ENCODE measurements at regions not wholly inside any gene's neighbourhood (a gene's known extent, or its start where the extent isn't known, plus 50 kb on each side); places are given as distances from the start of the nearest gene placed in this dataset.

- Histone ChIP-seq H3K9me3 (no peaks in the 10 kb centered on the region), H3K36me3 (no peaks in the 10 kb centered on the region), H3K4me3 (no peak overlapping the region), H3K27me3 (replicated peaks in 1 of 7) (no peaks in the 10 kb centered on the region), H3K27ac (no peak overlapping the region), H3K4me1 (peaks cover 0 to 6% (median 0%) of the 10 kb centered on the region in 6 donors)
- TF ChIP-seq, protein P1, sequence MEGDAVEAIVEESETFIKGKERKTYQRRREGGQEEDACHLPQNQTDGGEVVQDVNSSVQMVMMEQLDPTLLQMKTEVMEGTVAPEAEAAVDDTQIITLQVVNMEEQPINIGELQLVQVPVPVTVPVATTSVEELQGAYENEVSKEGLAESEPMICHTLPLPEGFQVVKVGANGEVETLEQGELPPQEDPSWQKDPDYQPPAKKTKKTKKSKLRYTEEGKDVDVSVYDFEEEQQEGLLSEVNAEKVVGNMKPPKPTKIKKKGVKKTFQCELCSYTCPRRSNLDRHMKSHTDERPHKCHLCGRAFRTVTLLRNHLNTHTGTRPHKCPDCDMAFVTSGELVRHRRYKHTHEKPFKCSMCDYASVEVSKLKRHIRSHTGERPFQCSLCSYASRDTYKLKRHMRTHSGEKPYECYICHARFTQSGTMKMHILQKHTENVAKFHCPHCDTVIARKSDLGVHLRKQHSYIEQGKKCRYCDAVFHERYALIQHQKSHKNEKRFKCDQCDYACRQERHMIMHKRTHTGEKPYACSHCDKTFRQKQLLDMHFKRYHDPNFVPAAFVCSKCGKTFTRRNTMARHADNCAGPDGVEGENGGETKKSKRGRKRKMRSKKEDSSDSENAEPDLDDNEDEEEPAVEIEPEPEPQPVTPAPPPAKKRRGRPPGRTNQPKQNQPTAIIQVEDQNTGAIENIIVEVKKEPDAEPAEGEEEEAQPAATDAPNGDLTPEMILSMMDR (IDR thresholded peaks at IDR 0.05 in 8 of 11, conservative IDR thresholded peaks at IDR 0.05 in 3 of 11), result no peak
- TF ChIP-seq POLR2A (IDR thresholded peaks at IDR 0.05) (no peak), POLR2AphosphoS5 (IDR thresholded peaks at IDR 0.05) (no peak)
- intact Hi-C loops (cut with DNase I; ENCODE audit: low total_unique reads), result no loop called here
- 55 to 79% (median 68%) methylated on average over 6 of the region's 6 CpGs for WGBS, 5 donors
- no peak for DNase-seq
Measured at GRCh38 chr2:221267773-221268425, 304.2 kb downstream of the EPHA4 start.

DNA sequence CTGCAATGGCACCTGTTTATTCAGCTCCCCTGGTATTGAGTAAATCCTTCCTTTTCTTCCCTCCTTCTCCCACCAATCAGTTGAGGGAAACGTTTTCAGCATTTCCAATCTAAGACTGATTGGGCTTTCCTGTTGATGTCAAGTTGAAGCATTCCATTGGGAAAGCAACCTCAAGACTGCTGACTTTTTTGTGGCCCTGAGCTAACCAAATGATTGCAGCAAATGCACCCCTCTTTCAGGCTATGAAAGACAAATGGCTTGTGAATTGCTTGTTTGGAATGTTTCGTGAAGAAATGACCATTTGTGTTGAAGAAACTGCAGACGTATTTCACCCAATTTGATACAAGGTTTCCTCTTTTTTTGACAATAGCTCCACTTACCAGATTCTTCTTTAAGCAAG is 303.5 kb downstream of the EPHA4 start:
- no peaks in the 10 kb centered on the region for H3K9me3 ChIP-seq
- TF ChIP-seq POLR2AphosphoS5 (IDR thresholded peaks at IDR 0.05), result no peak
- TF ChIP-seq, protein P1 (IDR thresholded peaks at IDR 0.05 in 8 of 11, conservative IDR thresholded peaks at IDR 0.05 in 3 of 11), result no peak
- TF ChIP-seq POLR2A (IDR thresholded peaks at IDR 0.05), result no peak

GRCh38 chr2:221270806-221271205 is 301.3 kb downstream of the EPHA4 start:
- DNase-seq, result no peak
- TF ChIP-seq POLR2A (IDR thresholded peaks at IDR 0.05), result no peak
- TF ChIP-seq POLR2AphosphoS5 (IDR thresholded peaks at IDR 0.05), result no peak
- TF ChIP-seq, protein P1 (IDR thresholded peaks at IDR 0.05 in 8 of 11, conservative IDR thresholded peaks at IDR 0.05 in 3 of 11), result no peak
- Histone ChIP-seq H3K4me1 (peaks cover 0 to 6% (median 0%) of the 10 kb centered on the region in 6 donors), H3K4me3 (no peak overlapping the region), H3K36me3 (no peaks in the 10 kb centered on the region), H3K27ac (no peak overlapping the region), H3K9me3 (no peaks in the 10 kb centered on the region), H3K27me3 (replicated peaks in 1 of 7) (no peaks in the 10 kb centered on the region)
- intact Hi-C loops (cut with DNase I; ENCODE audit: low total_unique reads), result no loop called here
- WGBS, 5 donors, result 75 to 93% (median 80%) methylated on average over 2 of the region's 2 CpGs

More for the DNA sequence above, 303.5 kb downstream of the EPHA4 start:
- no peak overlapping the region for H3K27ac ChIP-seq
- H3K27me3 ChIP-seq (replicated peaks in 1 of 7), result no peaks in the 10 kb centered on the region
- intact Hi-C loops (cut with DNase I; ENCODE audit: low total_unique reads), result no loop called here
- H3K4me1 ChIP-seq, result peaks cover 0 to 6% (median 0%) of the 10 kb centered on the region in 6 donors
- DNase-seq, result no peak
- H3K4me3 ChIP-seq, result no peak overlapping the region
- 65 to 76% (median 66%) methylated on average over 3 of the region's 3 CpGs for WGBS, 5 donors
- no peaks in the 10 kb centered on the region for H3K36me3 ChIP-seq

DNA sequence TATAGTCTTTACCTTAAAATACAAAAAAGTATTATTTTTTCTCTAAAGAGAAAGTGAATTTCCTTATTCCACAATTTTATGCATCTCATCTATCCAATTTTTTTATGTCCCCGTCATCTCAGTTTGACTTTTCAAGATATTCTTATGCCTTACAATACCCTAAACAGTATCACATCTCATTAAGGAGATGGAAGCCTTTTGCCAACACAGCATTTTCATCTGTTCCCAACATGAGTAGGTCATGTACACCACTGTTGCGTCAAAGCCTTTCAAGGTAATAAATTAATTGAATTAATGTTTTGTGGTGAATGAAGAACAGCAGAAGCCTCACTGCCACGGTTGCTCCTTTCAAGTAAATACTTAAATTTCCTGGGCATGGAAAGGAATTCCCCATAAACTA is 299.4 kb downstream of the EPHA4 start:
- no peaks in the 10 kb centered on the region for H3K36me3 ChIP-seq
- 70 to 86% (median 78%) methylated on average over 3 of the region's 3 CpGs for WGBS, 5 donors
- peaks cover 0 to 2% (median 0%) of the 10 kb centered on the region in 6 donors for H3K4me1 ChIP-seq
- intact Hi-C loops (cut with DNase I; ENCODE audit: low total_unique reads), result no loop called here
- no peak overlapping the region for H3K27ac ChIP-seq
- H3K4me3 ChIP-seq, result no peak overlapping the region
- no peaks in the 10 kb centered on the region for H3K27me3 ChIP-seq (replicated peaks in 1 of 7)
- TF ChIP-seq POLR2AphosphoS5 (IDR thresholded peaks at IDR 0.05) (no peak), POLR2A (IDR thresholded peaks at IDR 0.05) (no peak)
- TF ChIP-seq, protein P1 (IDR thresholded peaks at IDR 0.05 in 8 of 11, conservative IDR thresholded peaks at IDR 0.05 in 3 of 11), result no peak
- DNase-seq, result no peak
- H3K9me3 ChIP-seq, result no peaks in the 10 kb centered on the region
